NCI-H2107 treated with DMSO at 0.1 percent for 48 hours (cell line): ENCODE measurements at regions not wholly inside any gene's neighbourhood (a gene's known extent, or its start where the extent isn't known, plus 50 kb on each side); places are given as distances from the start of the nearest gene placed in this dataset.

Experiments used
- DNase-seq: peaks from one replicate; lab custom pipeline; 2025; ENCODE audit not compliant: unreplicated experiment; lab: John Stamatoyannopoulos, UW

DNA sequence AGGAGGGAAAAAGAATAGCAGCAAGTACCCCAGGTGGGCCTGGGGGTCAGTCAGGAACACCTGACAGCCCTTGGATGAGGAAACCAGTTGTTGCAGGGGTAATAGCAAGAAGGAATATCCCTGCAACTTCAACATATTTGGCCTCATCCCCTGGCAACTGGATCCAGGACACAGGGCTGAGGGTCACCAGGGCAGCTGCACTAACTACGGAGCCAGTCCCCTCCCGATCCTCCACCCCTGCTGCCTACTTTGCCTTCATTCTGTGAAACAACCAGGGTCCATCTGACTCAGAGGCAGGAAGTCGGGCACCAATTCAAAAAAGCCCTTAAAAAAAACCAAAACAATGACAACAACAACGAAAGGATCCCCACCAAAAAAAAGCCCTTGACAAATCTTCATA, 52.9 kb downstream of the FRMPD3 start:
- DNase-seq: no peak

DNA sequence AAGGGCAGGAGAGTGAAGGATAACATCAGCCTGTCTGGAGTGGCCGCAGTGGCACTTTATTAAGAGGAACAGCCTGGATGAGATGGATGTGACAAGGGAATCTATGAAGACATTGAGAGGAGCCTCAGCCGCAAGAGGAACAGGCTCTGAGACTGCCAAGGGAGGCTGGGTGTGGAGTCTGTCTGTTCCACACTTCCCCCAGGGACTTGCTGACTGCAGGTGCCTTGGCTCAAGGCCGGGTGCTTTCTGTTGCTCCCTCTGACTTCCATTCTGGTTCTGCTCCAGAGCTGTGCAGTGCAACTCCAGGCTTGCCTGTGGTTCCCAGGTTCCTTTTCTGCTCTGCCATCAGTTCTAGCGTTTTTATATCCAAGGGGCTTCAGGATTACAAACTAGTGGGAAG, 54.6 kb downstream of the FRMPD3 start:
- DNase-seq: no peak

DNA sequence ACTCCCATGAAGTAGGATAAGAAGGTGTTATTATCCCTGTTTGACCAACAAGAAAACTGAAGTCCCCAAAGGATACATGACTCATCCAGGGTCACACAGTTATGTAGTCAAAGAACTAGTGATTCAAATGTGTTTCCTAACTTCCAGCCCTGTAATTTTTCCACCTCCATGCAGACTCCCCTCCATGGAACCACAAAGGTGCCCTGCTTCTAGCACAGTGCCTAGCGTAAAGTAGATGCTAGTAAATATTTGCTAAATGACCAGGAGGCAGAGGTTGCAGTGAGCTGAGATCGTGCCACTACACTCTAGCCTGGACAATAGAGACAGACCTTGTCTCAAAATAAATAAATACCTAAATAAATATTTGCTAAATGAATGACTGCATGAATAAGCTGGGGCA, 55.8 kb downstream of the FRMPD3 start:
- no peak for DNase-seq

DNA sequence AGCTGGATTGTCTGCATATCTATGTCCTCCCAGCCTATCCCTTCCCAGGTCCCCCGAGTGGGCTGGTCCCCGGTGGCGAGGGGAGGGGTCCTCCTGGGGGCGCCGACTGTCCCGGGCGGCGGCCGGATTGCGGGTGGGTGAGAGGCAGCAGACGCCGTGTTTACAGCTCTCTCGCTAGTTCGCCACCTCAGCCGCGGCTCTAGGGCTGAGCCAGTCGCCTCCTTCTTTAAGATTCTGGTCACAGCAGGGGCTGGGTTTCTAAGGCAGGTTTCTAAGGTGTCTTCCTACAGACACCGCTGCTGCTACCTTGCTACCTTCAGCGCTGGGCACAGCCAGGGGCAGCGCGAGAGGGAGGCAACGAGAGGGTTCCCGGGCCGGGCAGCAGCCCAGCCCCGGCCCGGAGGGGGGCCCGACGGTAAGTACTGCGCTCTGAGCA, 57.2 kb downstream of the FRMPD3 start:
- no peak for DNase-seq

DNA sequence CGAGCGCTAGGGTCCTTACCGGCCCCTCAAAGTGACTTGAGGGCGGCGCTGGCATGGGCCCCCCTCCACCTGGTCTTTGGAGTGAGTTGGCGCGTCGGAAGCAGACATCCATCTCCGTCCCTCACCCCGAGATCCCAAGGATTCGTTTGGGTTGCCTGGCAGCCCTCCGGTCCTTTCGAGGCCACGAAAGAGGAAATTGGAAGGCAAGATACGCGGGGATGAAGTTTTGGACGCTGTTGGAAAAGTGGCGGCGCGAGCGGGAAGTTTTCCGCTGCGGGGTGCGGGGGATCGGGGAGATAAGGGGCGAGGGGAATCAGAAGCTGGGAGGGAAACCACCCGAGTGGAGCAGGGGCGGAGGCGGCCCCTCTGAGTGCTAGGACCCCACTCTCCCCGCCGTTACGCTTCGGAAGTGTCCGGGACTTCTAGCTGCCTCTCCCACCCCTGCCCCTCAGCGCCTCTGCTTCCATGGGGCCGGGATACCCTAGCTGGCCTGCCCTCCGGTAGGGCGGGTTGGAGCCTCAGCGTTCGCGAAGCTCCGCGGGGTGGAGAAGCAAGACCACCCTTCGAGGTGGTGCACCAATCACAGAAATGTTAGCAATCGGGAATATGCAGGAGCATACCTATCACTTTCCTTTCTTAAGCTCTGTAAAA, 57.8 kb downstream of the FRMPD3 start:
- no peak for DNase-seq

DNA sequence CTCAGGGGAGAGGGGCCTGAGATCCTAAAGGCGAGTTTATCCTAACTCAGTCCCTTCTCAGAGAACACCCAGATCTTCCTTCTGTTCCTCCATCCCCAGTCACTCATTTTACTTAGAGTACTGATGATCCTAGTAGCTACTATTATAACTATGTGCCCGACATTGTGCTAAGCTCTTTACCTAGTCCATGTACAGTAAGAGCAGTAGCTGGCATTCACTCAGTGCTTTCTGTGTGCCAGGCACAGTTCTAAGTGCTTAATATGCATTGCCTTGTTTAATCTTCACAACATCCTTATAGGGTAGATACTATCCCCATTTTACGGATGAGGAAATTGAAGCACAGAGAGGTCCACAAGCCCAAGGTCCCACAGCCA, 58.3 kb downstream of the FRMPD3 start:
- DNase-seq: no peak

DNA sequence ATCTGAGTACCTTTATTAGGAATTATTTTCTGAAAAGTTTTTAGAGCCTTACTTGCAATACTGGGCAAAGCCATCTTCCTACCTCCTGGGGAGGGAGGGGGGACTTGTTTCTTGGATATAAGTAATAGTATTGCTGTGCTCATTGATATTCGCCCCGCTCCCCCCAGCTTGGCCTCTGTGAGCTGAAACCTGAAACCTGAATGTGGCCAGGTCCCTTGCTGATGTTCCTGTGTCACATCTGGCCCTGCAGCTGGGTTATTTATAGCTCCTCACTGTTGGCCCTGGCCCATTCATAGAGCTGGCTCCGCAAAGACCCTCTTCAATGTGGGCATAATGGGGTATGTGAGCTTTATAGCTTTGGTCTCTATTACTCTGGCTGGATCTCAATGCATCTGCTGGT, 59.5 kb downstream of the FRMPD3 start:
- DNase-seq: no peak

DNA sequence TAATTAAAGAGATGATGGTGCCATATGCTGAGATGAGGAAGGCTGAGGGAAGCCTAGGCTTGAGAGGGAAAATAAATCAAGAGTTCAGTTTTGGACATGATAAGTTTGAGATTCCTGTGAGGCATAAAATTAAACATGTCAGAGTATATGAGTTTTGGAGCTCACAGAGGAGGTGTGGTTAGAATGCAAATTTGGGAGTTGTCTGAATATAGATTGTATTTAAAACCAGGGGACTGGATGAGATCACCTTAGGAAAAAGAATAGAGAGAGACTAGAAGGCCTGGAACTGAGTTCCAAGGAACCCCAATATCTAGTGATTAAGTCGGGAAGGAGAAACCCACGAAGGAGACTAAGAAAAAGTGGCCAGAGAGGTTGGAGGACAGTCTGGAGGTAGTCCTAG, 65.5 kb downstream of the FRMPD3 start:
- no peak for DNase-seq

DNA sequence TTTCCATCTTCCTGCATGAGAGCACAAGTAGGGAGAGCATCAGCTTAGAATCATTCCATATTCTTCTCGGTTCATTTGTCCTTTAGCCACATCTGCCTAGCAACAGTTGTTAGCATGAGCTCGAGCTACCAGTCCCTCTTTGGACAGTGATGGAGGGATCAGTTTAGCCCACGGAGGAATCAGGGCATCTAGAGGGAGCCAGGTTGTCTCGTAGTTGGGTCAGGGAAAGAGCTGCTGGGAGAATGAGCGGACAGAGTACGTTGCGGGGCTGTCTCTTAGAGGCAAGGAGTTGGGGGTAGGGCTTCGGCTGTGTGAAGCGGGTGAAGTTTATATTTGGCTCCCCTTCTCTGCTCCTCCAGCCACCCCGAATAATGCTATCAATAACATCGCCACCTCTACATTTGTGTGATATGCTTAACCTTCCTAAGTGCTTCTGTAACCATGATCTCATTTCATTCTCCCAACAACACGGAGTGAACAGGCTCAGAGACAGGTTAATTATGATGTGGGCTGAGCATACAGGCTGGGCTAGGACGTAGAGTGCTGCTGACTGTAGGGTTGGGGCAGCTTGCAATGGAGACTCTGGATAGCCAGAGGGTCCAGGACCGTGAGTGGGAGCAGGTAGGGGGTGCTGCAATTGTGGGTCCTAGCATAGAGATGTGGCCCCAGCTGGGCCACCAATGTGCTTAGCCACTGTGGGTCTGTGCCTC, 72.6 kb downstream of the FRMPD3 start:
- DNase-seq: no peak

DNA sequence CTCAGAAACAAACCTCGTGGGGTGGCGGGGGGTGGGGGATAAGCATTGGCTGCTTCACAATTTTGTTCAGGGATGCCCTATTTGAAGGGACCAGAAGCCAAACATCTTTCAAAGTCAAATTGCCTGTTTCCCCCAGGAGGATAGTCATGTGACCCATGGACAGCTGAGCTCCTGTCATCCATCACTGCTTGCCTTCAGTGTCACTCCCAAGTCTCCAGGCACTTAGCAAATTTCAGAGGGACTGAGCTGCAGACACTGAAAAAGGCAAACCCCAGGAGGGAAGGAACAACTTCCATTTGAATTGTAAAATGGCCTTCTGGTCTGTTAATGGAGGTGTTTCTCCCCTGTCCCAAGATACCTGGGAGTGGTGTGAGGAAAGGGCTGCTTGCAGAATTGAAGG, 73.4 kb downstream of the FRMPD3 start:
- no peak for DNase-seq

DNA sequence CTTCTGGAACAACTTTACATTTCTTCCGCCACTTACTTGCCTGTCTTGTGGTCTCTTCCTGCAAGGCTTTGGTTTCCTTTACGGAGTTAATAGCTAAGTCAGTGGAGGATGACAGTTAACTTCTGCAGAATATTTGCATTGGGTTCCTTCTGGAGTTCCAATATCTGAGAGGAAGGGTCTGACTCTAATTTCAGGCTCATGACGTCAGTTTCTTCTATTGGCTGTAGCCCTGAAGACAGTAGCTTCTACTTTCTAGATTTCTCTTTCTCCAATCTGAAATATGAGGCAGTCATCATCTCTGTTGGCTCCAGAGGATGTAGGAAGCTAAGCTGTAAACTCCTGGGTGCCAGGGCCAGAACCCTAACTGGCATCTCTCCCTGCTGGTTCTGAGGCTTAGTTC, 76.7 kb downstream of the FRMPD3 start:
- no peak for DNase-seq

DNA sequence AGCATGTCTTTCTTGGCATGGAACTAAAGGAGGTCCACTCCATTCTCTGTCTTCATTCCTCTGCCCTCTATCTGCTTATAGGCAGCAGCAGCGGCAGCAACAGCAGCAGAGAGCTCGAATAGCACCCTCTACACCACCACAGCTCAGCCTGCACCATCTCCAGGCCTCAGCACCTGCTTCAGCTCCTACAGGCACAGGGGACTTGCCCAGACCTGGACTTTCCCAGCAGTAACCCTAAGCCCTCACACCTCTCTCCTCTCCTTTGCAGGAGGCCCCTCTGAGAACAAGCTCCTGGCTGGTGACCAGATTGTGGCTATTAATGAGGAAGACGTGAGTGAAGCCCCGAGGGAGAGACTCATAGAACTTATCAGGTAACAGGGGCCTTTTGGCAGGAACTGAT, 80.7 kb downstream of the FRMPD3 start:
- no peak for DNase-seq

DNA sequence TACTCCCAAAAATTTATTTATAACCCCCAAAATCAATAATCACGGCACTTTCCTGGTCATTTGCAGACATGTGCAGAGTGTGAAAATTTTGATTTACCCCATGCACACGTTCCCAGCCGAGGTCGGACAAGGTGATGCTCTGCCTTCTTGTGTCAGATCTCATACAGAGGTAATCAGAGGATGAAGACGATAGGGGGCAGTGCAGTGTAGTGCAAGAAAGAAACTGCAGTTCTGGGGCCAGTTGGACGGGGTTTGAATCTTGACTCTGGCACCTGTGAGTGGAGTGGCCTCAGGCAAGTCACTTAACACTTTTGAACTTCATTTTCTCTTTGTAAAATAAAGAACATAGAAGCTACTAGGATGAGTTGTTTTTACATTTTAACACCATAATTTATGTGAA, 88.4 kb downstream of the FRMPD3 start:
- DNase-seq: peak; percentile 3

DNA sequence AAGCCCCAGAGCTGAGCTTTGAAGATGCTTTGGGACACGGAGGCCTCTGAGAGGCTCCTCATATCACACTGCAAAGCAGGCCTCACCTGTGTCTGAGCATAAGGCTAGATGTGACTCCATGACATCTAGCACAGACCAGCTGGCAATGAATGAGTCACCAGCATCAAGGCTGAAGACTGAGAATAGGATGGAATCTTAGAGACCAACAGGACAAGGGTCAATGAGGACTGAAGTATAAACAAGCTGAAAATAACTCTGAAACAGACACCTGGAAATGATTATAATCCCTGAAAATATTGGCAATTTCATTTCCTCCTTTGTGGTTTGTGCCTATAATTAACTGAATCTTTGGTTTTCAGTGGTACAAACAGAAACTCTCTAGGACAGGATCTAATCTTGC, 87.1 kb upstream of the PRPS1 start:
- DNase-seq: no peak

DNA sequence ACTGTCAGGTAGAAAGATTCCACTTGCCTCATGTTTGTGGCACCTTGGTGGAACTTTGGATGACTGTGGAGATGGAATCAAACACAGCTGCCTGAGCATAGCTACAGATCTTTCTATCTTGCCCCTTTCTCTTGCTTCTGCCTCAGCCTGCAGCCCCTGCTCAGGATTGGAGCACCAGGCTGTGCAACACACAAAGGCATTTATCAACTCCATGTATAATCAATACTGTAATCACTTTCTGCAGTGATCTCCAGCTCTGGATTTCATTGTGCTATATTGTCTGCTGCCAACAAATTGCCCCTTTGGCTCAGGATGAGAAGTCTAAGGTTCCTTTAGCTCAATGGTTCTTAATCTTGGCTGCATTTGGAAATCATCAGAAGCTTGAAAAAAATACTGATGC, 86.3 kb upstream of the PRPS1 start:
- DNase-seq: no peak

DNA sequence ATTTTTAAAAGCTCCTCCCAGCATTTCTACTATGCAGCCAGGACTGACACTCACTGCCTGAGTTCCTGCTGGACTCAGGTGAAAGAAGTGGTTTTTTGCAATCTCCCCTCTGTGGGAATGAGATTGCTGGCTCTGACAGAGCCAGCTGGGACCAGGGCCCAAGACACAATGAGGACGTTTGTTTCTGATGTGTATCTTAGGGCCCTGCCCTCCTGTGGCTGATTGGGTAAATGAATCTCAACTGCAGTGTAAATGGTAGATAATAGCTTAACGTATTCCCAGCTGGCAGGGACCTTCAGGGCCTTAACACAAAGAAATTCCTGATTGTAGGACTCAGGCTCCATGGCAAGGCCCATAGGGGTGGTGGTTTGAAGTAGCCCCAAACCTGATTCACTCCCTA, 85.8 kb upstream of the PRPS1 start:
- DNase-seq: peak; percentile 2

DNA sequence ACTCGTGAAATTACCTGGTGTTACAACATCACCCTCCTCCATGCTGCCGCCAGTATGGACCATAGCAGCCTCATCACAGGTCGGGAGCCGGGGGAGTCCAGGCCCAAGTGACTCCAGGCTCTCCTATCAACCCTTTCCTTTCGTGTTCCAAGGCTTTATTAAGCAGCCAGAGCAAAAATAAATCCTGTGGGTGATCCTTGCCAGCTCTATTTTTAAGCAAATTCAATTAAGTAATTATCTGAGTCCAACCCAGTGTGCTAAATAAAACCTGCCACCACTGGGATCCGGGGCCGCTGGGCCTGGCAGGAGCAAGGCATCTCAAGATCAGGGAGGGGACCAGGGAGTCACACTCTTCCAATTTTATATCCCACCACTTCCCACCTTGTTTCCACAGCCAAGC, 80.7 kb upstream of the PRPS1 start:
- no peak for DNase-seq

DNA sequence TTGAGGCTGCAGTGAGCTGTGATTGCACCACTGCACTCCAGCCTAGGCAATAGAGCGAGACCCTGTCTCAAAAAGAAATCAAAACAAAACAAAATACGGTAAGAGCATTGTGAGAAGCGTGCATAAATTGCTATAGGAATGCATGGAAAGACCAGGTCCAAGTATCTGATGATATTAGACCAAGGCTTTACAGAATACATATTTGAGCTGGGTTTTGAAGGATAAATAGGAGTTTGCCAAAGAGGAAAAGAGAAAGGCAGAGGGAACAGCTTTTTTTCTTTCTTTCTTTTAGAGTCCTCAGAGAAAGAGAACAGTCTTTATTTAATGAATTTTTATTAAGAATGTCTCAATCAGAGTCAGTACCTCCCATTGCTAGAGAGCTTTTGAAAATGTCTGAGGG, 79.5 kb upstream of the PRPS1 start:
- no peak for DNase-seq

DNA sequence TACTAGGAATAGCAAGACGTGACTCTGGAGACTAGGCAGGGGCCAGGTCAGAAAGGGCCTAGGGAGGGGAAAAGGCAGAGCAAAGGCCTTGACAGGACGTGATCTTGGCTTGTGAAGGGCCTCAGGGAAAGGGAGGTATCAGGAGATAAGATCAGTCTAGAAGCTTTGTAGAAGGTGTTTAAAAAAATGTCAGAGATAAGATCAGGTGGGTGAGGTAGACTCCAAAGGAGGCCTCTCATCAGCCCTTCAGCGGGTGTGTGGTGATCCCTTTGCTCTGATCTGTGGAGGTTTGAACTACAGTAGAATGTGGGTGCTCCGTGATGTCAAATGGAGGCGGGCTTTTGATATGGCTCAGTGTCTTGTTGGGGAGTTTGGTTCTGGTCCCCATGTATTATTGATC, 78.8 kb upstream of the PRPS1 start:
- no peak for DNase-seq

DNA sequence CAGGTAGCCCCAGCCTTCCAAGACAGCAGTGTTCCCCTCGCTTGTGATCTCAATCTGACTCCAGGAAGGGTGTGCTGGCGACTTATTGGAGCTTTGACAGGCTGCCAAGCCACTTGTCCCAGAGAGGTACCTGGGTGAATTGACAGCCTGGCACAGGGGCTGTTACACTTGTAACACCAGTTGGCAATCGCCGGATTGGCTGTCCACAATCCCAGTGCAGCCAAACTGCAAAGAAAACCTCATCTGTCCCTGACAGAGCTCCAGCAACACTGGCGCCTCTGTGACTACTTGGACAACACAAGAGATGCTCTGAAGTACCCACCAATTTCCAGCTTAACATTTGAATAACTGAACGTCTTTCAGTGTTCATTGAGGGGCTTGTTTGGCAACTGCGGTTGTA, 76.8 kb upstream of the PRPS1 start:
- no peak for DNase-seq

DNA sequence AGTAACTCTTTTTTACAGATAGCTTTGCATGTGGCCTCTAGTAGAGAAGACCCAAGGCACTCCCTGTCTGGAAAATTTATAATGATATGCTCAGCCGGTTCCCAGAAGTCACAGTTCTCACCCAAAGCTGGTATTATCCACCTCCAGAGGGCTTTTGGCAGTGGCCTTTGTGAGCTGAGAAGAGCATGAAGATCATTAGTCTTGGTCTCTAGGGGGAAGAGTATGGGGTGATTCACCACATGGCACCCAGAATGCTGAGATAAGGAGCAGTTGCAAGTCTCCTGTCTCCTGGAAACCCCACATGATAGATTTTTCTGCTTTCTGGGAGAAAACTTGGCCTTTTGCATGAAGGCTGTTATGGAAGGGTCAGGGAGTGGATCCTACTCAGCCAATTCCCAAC, 75.4 kb upstream of the PRPS1 start:
- no peak for DNase-seq

DNA sequence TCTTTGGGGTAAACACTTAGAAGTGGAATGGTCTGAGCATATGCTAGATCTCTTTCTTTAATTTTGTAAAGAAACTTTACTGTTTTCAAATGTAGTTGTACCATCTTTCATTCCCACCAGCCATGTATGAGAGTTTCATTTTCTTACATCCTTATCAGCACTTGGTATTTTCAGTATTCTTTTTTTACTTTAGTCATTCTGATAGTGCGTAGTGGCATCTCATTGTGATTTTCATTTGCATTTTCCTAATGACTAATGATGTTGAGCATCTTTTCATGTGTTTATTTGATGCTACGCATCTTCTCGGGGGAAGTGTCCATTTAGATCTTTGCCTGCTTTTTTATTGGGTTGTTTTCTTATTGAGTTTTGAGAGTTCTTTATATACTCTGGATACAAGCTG, 71.3 kb upstream of the PRPS1 start:
- no peak for DNase-seq

DNA sequence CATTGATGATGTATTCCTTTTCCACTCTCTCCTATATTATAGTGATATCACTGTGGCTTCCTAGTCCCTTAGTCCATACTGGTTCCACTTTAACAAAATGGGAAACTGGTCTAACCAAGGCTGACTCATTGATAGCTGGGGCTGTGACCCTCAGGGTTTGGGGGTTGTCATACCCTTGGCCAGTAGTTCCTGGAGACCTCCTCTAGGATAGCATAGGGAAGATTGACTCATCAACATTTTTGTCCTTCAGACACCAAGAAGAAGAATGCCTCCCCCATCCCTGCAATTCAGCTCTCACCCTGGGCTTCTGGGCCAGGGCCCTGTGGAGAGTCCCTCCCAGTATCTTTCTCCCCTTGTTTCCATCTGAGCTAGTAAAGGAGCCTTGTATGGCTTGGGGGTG, 68.8 kb upstream of the PRPS1 start:
- DNase-seq: no peak
